ENCODE measurements at regions not wholly inside any gene's neighbourhood (a gene's known extent, or its start where the extent isn't known, plus 50 kb on each side); places are given as distances from the start of the nearest gene placed in this dataset.
A peak's percentile ranks its signal among the peaks of the same experiment; 100 is the strongest.

DNA sequence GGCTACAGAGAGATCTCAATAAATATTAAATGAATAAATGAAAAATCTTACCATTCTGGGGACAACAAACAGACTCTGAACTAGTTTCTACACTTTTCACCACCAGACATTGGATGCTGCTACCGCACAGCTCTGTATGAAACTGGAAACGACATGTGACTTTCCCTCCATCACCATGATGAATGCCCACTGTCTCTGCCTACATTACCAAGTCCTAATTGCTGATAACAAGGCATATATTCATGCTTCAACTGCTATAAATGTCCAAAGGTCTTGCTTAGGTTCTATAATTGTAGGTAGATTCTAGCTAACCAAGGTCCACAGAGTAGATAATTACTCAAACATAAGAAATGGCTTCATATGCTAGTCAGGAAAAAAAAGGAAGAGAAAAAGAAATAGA lies 399.4 kb upstream of the ADGRL3 start:
- ATAC-seq (no peak), DNase-seq (ENCODE audit: low spot score) (no peak)
- intact Hi-C loops (cut with DNase I), result no loop called here

DNA sequence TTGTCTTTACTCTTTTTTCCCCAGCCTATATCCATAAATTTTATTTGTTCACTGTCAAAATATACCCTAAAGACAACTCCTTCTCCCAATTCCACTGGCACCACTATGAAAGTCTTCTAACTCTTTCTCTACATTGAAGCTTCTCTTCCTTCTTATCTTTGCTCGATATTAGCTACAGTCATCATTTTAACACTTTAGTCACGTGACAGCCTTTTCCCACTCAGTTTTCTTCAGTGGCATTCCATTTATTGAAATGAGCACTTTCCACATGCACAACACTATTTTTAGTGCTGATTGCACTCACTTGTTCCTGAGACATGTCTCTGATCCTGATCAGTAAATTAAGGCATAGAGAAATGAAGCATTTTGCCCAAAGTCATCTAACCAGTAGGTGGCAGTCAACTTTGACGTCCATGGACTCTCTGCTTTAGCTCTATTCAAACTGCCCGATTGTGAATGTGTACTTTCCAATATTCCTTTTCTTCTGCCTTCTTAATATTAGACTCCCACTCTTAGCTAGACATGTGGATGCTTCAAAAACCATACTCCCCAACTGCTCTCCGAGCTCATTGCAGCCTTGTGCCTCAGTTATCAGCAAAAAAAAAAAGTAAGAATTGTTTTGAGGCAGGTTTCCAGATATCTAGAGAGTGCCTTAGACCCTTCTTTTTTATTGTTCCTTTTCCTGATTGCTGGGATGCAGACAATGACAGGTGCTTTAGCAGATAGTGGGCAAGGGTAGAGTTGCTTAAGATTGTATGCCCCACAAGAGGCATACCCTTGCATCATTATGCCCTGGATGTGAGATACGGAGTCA lies 394.4 kb upstream of the ADGRL3 start:
- ATAC-seq, result no peak
- intact Hi-C loops (cut with DNase I), result no loop called here
- DNase-seq (ENCODE audit: low spot score), result no peak

GRCh38 chr4:60808726-60809485 lies 391.2 kb upstream of the ADGRL3 start:
- DNase-seq (ENCODE audit: low spot score) (no peak), ATAC-seq (no peak)
- intact Hi-C loops (cut with DNase I), result no loop called here

DNA sequence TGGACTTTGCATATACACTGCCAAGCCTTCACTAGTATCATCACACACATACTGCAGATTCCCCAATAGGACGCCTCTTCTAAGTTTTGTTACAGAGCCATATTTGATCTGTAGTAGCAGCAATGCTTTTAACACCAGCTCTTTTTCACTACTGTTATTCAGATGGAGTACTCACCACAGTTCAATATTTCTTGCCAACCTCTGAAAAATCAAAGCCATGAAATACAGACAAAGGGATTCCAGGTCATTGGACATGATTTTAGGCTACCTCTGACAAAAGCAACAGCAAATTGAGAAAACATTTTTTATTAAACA lies 390.7 kb upstream of the ADGRL3 start:
- ATAC-seq, result no peak
- intact Hi-C loops (cut with DNase I), result no loop called here
- no peak for DNase-seq (ENCODE audit: low spot score)

DNA sequence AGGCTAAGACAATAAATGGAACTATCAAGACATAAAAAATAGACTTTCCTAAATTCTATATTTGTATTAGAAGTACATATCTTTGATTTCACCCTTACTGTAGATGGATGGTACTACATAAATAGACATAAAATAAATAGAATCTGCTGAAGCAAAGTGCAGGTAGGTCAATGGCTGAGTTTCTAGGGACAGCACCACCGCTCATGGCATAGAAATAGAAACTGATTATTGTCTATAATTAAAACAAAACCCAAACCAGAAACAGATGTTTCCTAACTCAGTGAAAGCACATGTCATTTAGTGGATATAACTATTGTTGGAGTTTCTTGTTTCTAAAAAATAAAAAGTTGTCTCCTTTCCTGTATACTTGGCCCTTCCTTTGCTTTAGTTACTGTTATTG lies 387.3 kb upstream of the ADGRL3 start:
- ATAC-seq (no peak), DNase-seq (ENCODE audit: low spot score) (no peak)
- intact Hi-C loops (cut with DNase I), result no loop called here

DNA sequence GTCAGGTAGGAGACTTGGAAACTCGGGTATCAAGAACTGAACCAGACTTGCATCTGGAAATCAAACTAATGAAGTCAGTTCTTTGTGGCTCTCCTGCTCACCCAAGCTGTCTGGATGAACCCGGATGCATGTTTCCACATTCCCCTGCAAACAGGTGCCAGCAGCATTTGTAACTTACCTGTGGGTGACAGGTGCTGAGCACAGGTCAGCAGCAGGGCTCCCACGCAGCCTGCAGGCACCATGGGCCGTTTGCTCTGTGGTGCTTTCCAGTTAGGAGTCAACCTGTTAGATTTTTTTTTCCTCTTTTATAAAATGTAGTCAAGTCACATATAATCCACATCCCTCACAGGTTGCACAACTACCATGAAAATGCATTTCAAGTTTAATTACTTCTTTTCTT lies 385.6 kb upstream of the ADGRL3 start:
- ATAC-seq, result no peak
- intact Hi-C loops (cut with DNase I), result no loop called here
- no peak for DNase-seq (ENCODE audit: low spot score)

- intact Hi-C loops (cut with DNase I), result no loop called here
- ATAC-seq (no peak), DNase-seq (ENCODE audit: low spot score) (no peak)
These were observed 382.5 kb upstream of the ADGRL3 start for GRCh38 chr4:60817609-60818008.

GRCh38 chr4:60822986-60823385 lies 377.1 kb upstream of the ADGRL3 start:
- no peak for DNase-seq (ENCODE audit: low spot score)
- intact Hi-C loops (cut with DNase I), result no loop called here
- no peak for ATAC-seq

GRCh38 chr4:60840020-60840419 lies 360.1 kb upstream of the ADGRL3 start:
- ATAC-seq (no peak), DNase-seq (ENCODE audit: low spot score) (no peak)
- intact Hi-C loops (cut with DNase I), result no loop called here

GRCh38 chr4:60846678-60847077 lies 353.4 kb upstream of the ADGRL3 start:
- ATAC-seq (no peak), DNase-seq (ENCODE audit: low spot score) (no peak)
- intact Hi-C loops (cut with DNase I), result no loop called here

- DNase-seq (ENCODE audit: low spot score) (no peak), ATAC-seq (no peak)
- intact Hi-C loops (cut with DNase I), result no loop called here
These were observed 352.5 kb upstream of the ADGRL3 start for GRCh38 chr4:60847614-60848013.

GRCh38 chr4:60857130-60857753 lies 342.9 kb upstream of the ADGRL3 start:
- intact Hi-C loops (cut with DNase I), result no loop called here
- DNase-seq (ENCODE audit: low spot score) (no peak), ATAC-seq (no peak)

DNA sequence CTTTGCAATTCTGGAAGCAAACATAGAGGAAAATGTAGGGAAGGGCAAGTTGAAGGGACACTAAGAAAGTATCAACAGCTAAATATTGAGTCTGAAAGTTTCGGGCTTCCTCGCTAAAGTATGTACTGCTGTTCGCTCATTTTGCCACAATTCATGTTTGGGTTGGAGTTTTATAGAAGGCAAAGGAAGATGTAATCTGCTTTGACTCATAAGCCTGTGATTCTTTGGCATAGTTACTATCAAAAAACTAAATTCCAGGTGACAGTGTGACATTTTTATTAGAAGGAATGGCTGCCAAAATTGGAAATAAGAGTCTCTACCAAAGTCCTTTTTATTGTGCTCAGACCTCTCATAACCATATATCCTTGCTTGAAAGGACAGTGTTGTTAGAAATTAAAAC lies 336.7 kb upstream of the ADGRL3 start:
- intact Hi-C loops (cut with DNase I), result no loop called here
- no peak for ATAC-seq
- no peak for DNase-seq (ENCODE audit: low spot score)

GRCh38 chr4:60865273-60865672 lies 334.9 kb upstream of the ADGRL3 start:
- ATAC-seq, result peak; percentile 49

GRCh38 chr4:60868232-60868960 lies 331.7 kb upstream of the ADGRL3 start:
- intact Hi-C loops (cut with DNase I), result no loop called here
- DNase-seq (ENCODE audit: low spot score) (no peak), ATAC-seq (no peak)

More at GRCh38 chr4:60865273-60865672, 334.9 kb upstream of the ADGRL3 start:
- intact Hi-C loops (cut with DNase I), result no loop called here
- no peak for DNase-seq (ENCODE audit: low spot score)

DNA sequence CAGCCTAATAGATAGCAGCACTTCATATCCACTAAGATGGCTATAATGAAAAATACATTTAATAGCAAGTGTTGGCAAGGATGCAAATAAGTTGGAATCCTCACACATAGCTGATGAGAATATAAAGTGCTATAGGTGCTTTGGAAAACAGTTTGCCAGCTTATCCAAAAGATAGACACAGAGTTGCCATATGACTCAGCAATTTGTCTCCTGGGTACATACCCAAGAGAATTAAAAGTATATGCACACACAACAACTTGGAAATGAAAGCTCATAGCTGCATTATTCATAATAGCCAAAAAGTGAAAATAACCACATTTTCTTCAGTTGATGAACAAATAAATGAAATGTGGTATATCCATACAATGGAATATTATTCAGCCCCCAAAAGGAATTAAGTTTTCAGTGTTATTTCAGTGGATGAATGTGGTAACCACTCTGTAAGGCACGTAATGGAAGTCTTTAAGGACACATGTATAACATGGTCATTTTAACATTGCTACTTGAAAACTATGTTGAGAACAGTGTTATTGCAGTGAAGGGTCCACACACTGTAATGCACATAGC lies 320.9 kb upstream of the ADGRL3 start:
- DNase-seq (ENCODE audit: low spot score) (no peak), ATAC-seq (no peak)
- intact Hi-C loops (cut with DNase I), result no loop called here

- DNase-seq (ENCODE audit: low spot score) (no peak), ATAC-seq (no peak)
- intact Hi-C loops (cut with DNase I), result no loop called here
These were observed 315.5 kb upstream of the ADGRL3 start for GRCh38 chr4:60884587-60884986.

- no peak for DNase-seq (ENCODE audit: low spot score)
- ATAC-seq, result no peak
- intact Hi-C loops (cut with DNase I), result no loop called here
These were observed 315.1 kb upstream of the ADGRL3 start for GRCh38 chr4:60885011-60885410.

DNA sequence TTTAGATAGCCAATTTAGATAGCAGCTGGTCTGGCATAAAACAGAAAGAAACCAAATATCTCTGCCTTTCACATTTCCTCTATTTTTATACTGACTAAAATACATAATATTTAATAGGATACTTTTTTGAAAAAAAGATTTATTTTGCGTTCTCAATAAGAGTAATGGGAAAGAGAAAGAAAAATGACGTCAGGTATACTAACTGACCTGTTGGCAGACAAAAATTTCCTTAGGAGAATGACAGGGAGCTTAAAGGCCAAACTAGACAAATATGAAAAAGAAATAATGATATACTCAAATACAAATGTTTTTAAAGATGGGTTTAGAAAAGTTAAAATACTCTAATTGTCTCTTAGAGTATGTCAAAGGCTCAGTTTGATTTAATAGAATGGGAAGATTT lies 309.4 kb upstream of the ADGRL3 start:
- DNase-seq (ENCODE audit: low spot score) (no peak), ATAC-seq (no peak)
- intact Hi-C loops (cut with DNase I), result no loop called here
